ENCODE measurements at regions not wholly inside any gene's neighbourhood (a gene's known extent, or its start where the extent isn't known, plus 50 kb on each side); places are given as distances from the start of the nearest gene placed in this dataset.

- no peak overlapping the region for H3K27ac Mint-ChIP-seq
- Histone ChIP-seq H3K79me1 (ENCODE audit: insufficient read depth, low read depth, low read length, poor library complexity, severe bottlenecking) (no peaks in the 10 kb centered on the region), H3K27ac (ENCODE audit: insufficient read length, low read depth, low read length) (no peak overlapping the region), H3K56ac (ENCODE audit: insufficient read length, low read depth, low read length) (no peak overlapping the region), H3K18ac (ENCODE audit: insufficient read length, low read depth, low read length) (no peak overlapping the region), H3K9ac (ENCODE audit: extremely low read depth, insufficient read length, low read length) (no peak overlapping the region), H2BK120ac (ENCODE audit: low read depth, low read length, poor library complexity, severe bottlenecking) (no peak overlapping the region), H3K23ac (ENCODE audit: insufficient read length, low read depth, low read length) (no peak overlapping the region), H2AK5ac (ENCODE audit: insufficient read length, low read length) (no peak overlapping the region), H4K91ac (ENCODE audit: insufficient read length, low read depth, low read length) (no peak overlapping the region), H2AFZ (ENCODE audit: low read length) (no peak overlapping the region), H3K23me2 (ENCODE audit: insufficient read length, low read depth, low read length, poor library complexity, severe bottlenecking) (no peaks in the 10 kb centered on the region), H3K79me2 (ENCODE audit: insufficient read depth, low read length) (no peaks in the 10 kb centered on the region), H3K4ac (ENCODE audit: low read depth, low read length) (no peak overlapping the region), H2BK15ac (ENCODE audit: low read depth, low read length) (no peak overlapping the region), H2BK5ac (ENCODE audit: insufficient read length, low read length) (no peak overlapping the region), H3K4me1 (ENCODE audit: insufficient read depth, low read length) (no peaks in the 10 kb centered on the region), H3K27me3 (ENCODE audit: insufficient read depth, low read length) (no peaks in the 10 kb centered on the region), H3T11ph (ENCODE audit: low read length) (no peak overlapping the region), H4K5ac (ENCODE audit: insufficient read length, low read depth, low read length) (no peak overlapping the region), H3K4me2 (ENCODE audit: insufficient read depth, insufficient read length, low read length) (no peak overlapping the region), H3K9me3 (ENCODE audit: control insufficient read depth, low read depth, low read length) (no peaks in the 10 kb centered on the region), H2BK12ac (ENCODE audit: insufficient read length, low read depth, low read length) (no peak overlapping the region), H4K20me1 (ENCODE audit: control insufficient read depth, insufficient read depth, insufficient read length) (no peaks in the 10 kb centered on the region), H2BK20ac (ENCODE audit: low read depth, low read length, poor library complexity, severe bottlenecking) (no peak overlapping the region), H4K8ac (replicated peaks; ENCODE audit: insufficient read length, low read depth, low read length) (no peak overlapping the region), H3K14ac (ENCODE audit: insufficient read depth, low read length) (no peak overlapping the region)
- DNase-seq, result no peak
- H3K27me3 Mint-ChIP-seq (ENCODE audit: low read depth), result no peaks in the 10 kb centered on the region
- no peaks in the 10 kb centered on the region for H3K36me3 Mint-ChIP-seq (ENCODE audit: insufficient read depth in 1 of 3, low read depth in 3 of 3)
- no peaks in the 10 kb centered on the region; a peak in 1 of 5 replicates for H3K9me3 Mint-ChIP-seq
- no peak overlapping the region for H3K4me3 Mint-ChIP-seq
- H3K4me1 Mint-ChIP-seq, result peaks cover 6% of the 10 kb centered on the region in 2 experiments
- WGBS (ENCODE audit: extremely low coverage, insufficient read length, low lambda C conversion rate), result no CpG with 5 or more reads among the region's 1 CpG
- TF ChIP-seq, protein P1, sequence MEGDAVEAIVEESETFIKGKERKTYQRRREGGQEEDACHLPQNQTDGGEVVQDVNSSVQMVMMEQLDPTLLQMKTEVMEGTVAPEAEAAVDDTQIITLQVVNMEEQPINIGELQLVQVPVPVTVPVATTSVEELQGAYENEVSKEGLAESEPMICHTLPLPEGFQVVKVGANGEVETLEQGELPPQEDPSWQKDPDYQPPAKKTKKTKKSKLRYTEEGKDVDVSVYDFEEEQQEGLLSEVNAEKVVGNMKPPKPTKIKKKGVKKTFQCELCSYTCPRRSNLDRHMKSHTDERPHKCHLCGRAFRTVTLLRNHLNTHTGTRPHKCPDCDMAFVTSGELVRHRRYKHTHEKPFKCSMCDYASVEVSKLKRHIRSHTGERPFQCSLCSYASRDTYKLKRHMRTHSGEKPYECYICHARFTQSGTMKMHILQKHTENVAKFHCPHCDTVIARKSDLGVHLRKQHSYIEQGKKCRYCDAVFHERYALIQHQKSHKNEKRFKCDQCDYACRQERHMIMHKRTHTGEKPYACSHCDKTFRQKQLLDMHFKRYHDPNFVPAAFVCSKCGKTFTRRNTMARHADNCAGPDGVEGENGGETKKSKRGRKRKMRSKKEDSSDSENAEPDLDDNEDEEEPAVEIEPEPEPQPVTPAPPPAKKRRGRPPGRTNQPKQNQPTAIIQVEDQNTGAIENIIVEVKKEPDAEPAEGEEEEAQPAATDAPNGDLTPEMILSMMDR (conservative IDR thresholded peaks at IDR 0.05), result no peak
These were observed 1113.9 kb upstream of the ACVR2A start for GRCh38 chr2:146730882-146731281.
